ENCODE measurements at regions not wholly inside any gene's neighbourhood (a gene's known extent, or its start where the extent isn't known, plus 50 kb on each side); places are given as distances from the start of the nearest gene placed in this dataset.
"Not testable (repeated sequence)": the region's sequence is repeated elsewhere in the genome, so short reads cannot be mapped to it uniquely, and the experiment has no call there.

GRCh38 chrX:150051096-150051495 lies 112.8 kb upstream of the EOLA2 start:
- DNase-seq (ENCODE audit: low read depth in 2 of 3, low spot score in 2 of 3): no peak

- DNase-seq (ENCODE audit: low read depth in 2 of 3, low spot score in 2 of 3): no peak
These were observed 113.9 kb upstream of the EOLA2 start for GRCh38 chrX:150052226-150052625.

- no peak for DNase-seq (ENCODE audit: low read depth in 2 of 3, low spot score in 2 of 3)
These were observed 120.4 kb upstream of the EOLA2 start for GRCh38 chrX:150058728-150059127.

GRCh38 chrX:150060406-150060805 lies 122.1 kb upstream of the EOLA2 start:
- no peak for DNase-seq (ENCODE audit: low read depth in 2 of 3, low spot score in 2 of 3)

GRCh38 chrX:150062292-150063137 lies 124.2 kb upstream of the EOLA2 start:
- no peak for DNase-seq (ENCODE audit: low read depth in 2 of 3, low spot score in 2 of 3)

- no peak for DNase-seq (ENCODE audit: low read depth in 2 of 3, low spot score in 2 of 3)
These were observed 124.8 kb upstream of the EOLA2 start for GRCh38 chrX:150063138-150063518.

GRCh38 chrX:150063674-150064073 lies 125.4 kb upstream of the EOLA2 start:
- no peak for DNase-seq (ENCODE audit: low read depth in 2 of 3, low spot score in 2 of 3)

GRCh38 chrX:150074175-150074574 lies 135.9 kb upstream of the EOLA2 start:
- DNase-seq (ENCODE audit: low read depth in 2 of 3, low spot score in 2 of 3): no peak

- no peak for DNase-seq (ENCODE audit: low read depth in 2 of 3, low spot score in 2 of 3)
These were observed 142.2 kb upstream of the EOLA2 start for GRCh38 chrX:150080497-150080896.

- DNase-seq (ENCODE audit: low read depth in 2 of 3, low spot score in 2 of 3): no peak
These were observed 142.8 kb upstream of the EOLA2 start for GRCh38 chrX:150081076-150081475.

- DNase-seq (ENCODE audit: low read depth in 2 of 3, low spot score in 2 of 3): no peak
These were observed 146.4 kb upstream of the EOLA2 start for GRCh38 chrX:150084496-150085229.

GRCh38 chrX:150085881-150086280 lies 147.6 kb upstream of the EOLA2 start:
- no peak for DNase-seq (ENCODE audit: low read depth in 2 of 3, low spot score in 2 of 3)

GRCh38 chrX:150086371-150086770 lies 148.1 kb upstream of the EOLA2 start:
- DNase-seq (ENCODE audit: low read depth in 2 of 3, low spot score in 2 of 3): no peak

- DNase-seq (ENCODE audit: low read depth in 2 of 3, low spot score in 2 of 3): no peak
These were observed 149.3 kb upstream of the EOLA2 start for GRCh38 chrX:150087612-150088011.

GRCh38 chrX:150088042-150088441 lies 149.8 kb upstream of the EOLA2 start:
- no peak for DNase-seq (ENCODE audit: low read depth in 2 of 3, low spot score in 2 of 3)

- DNase-seq (ENCODE audit: low read depth in 2 of 3, low spot score in 2 of 3): no peak
These were observed 150.7 kb upstream of the EOLA2 start for GRCh38 chrX:150088766-150089518.

GRCh38 chrX:150091300-150091699 lies 153.0 kb upstream of the EOLA2 start:
- DNase-seq (ENCODE audit: low read depth in 2 of 3, low spot score in 2 of 3): not testable (repeated sequence)

- no peak for DNase-seq (ENCODE audit: low read depth in 2 of 3, low spot score in 2 of 3)
These were observed 154.3 kb upstream of the EOLA2 start for GRCh38 chrX:150092549-150092948.

- DNase-seq (ENCODE audit: low read depth in 2 of 3, low spot score in 2 of 3): no peak
These were observed 156.1 kb upstream of the EOLA2 start for GRCh38 chrX:150094375-150094774.

GRCh38 chrX:150094996-150095395 lies 156.7 kb upstream of the EOLA2 start:
- no peak for DNase-seq (ENCODE audit: low read depth in 2 of 3, low spot score in 2 of 3)

GRCh38 chrX:150099316-150099715 lies 161.0 kb upstream of the EOLA2 start:
- DNase-seq (ENCODE audit: low read depth in 2 of 3, low spot score in 2 of 3): no peak

GRCh38 chrX:150100261-150100660 lies 162.0 kb upstream of the EOLA2 start:
- no peak for DNase-seq (ENCODE audit: low read depth in 2 of 3, low spot score in 2 of 3)

Measured in activated CD8-positive, alpha-beta memory T cell treated with anti-CD3 and anti-CD28 coated beads for 48 hours (primary cell).